Immature natural killer cell (primary cell): ENCODE measurements at regions not wholly inside any gene's neighbourhood (a gene's known extent, or its start where the extent isn't known, plus 50 kb on each side); places are given as distances from the start of the nearest gene placed in this dataset.
"Not testable (repeated sequence)": the region's sequence is repeated elsewhere in the genome, so short reads cannot be mapped to it uniquely, and the experiment has no call there.

Experiments
- DNase-seq, 3 donors: peaks; one replicate each; pipeline ENCODE4 v3.0.0; 2022; ENCODE audit warnings: mixed read lengths in 1 of 3
- H3K27ac Mint-ChIP-seq, 6 donors: one replicate each; pipeline ENCODE4 v1.8.0; 2020; ENCODE audit warnings: mixed read lengths in 6 of 6, mild to moderate bottlenecking in 5 of 6, inconsistent platforms in 4 of 6, moderate library complexity in 3 of 6
- H3K27me3 Mint-ChIP-seq, 3 donors: one replicate each; pipeline ENCODE4 v1.8.0; 2020 to 2021; ENCODE audit warnings: low read depth in 3 of 3, mild to moderate bottlenecking in 3 of 3, mixed read lengths in 3 of 3, moderate library complexity in 3 of 3, inconsistent platforms in 1 of 3
- H3K36me3 Mint-ChIP-seq, 3 donors: one replicate each; pipeline ENCODE4 v1.8.0; 2020; ENCODE audit warnings: mixed read lengths in 3 of 3, inconsistent platforms in 2 of 3, mild to moderate bottlenecking in 2 of 3
- H3K4me1 Mint-ChIP-seq, 2 donors: one replicate each; pipeline ENCODE4 v1.8.0; 2020; ENCODE audit warnings: inconsistent platforms in 2 of 2, mild to moderate bottlenecking in 2 of 2, mixed read lengths in 2 of 2, moderate library complexity in 1 of 2
- H3K4me3 Mint-ChIP-seq, 5 donors: one replicate each; pipeline ENCODE4 v1.8.0; 2020; ENCODE audit warnings: mild to moderate bottlenecking in 5 of 5, mixed read lengths in 5 of 5, inconsistent platforms in 3 of 5, moderate library complexity in 3 of 5
- H3K9me3 Mint-ChIP-seq, 6 donors: one replicate each; pipeline ENCODE4 v1.8.0; 2020; ENCODE audit warnings: mild to moderate bottlenecking in 6 of 6, mixed read lengths in 6 of 6, inconsistent platforms in 4 of 6, moderate library complexity in 3 of 6

- peaks cover 0 to 1% (median 0%) of the 10 kb centered on the region in 6 donors for H3K9me3 Mint-ChIP-seq
- no peak overlapping the region for H3K27ac Mint-ChIP-seq
- no peak overlapping the region for H3K4me3 Mint-ChIP-seq
- no peaks in the 10 kb centered on the region for H3K36me3 Mint-ChIP-seq
- no peaks in the 10 kb centered on the region for H3K4me1 Mint-ChIP-seq
- H3K27me3 Mint-ChIP-seq, result peaks cover 0 to 2% (median 0%) of the 10 kb centered on the region in 3 donors
- DNase-seq, result no peak
These were observed 148.6 kb upstream of the MAN1A1 start for GRCh38 chr6:119497988-119498727.

DNA sequence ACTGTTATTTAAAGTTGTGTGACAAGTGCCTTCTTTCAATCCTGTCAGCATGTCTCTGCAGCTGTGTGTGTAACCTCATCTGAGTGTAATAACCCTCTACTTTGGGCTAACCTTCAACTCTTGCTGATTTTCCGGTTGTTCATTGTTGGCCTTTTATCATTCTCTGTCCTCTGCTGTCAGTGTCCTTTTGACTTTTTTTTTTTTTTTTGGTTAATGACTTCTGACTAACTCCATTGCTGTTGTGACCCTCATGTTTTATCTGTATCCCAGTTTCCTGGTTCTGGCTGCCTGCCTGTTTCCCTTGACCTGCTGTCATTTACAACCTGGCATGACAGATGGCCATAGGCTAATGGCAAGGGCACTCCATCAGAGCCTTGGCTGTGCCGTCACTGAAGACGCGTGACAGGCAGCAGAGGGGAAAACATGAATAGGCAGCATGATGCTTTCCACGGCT lies 145.7 kb upstream of the MAN1A1 start:
- Mint-ChIP-seq H3K4me3 (no peak overlapping the region), H3K36me3 (no peaks in the 10 kb centered on the region), H3K27me3 (peaks cover 0 to 2% (median 2%) of the 10 kb centered on the region in 3 donors), H3K9me3 (peaks cover 0 to 6% (median 0%) of the 10 kb centered on the region in 6 donors), H3K4me1 (peaks cover 1 to 4% of the 10 kb centered on the region in 2 donors), H3K27ac (no peak overlapping the region)
- no peak for DNase-seq

DNA sequence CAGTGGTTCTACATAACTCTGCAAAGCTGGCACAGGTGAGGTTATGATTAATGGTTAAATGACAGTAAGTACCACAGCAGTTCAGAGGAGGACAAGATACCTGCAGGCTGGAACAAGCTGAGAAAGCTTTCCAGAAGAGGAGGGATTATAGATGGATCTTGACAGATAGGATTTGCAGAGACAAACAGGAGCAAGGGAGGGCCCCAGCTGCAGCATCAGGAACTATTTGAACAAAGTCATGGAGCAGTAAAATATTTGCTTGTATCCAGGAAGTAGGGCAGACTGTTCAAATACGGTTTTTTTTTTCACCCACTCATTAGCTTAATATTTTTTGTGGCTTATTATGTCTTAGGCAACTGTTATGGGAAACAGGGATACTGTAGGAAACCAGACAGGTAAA lies 144.4 kb upstream of the MAN1A1 start:
- Mint-ChIP-seq H3K9me3 (peaks cover 0 to 6% (median 0%) of the 10 kb centered on the region in 6 donors), H3K4me3 (no peak overlapping the region), H3K27ac (no peak overlapping the region), H3K27me3 (peaks cover 0 to 2% (median 2%) of the 10 kb centered on the region in 3 donors), H3K36me3 (no peaks in the 10 kb centered on the region), H3K4me1 (peaks cover 11 to 15% of the 10 kb centered on the region in 2 donors)
- DNase-seq, result no peak

GRCh38 chr6:119491112-119491511 lies 141.6 kb upstream of the MAN1A1 start:
- not testable (repeated sequence) for H3K27me3 Mint-ChIP-seq, H3K4me3 Mint-ChIP-seq, H3K36me3 Mint-ChIP-seq, H3K27ac Mint-ChIP-seq, DNase-seq, H3K9me3 Mint-ChIP-seq
- H3K4me1 Mint-ChIP-seq, result peaks cover 11 to 15% of the 10 kb centered on the region in 2 donors

- H3K36me3 Mint-ChIP-seq, H3K27me3 Mint-ChIP-seq, H3K9me3 Mint-ChIP-seq, DNase-seq: not testable (repeated sequence)
- Mint-ChIP-seq H3K4me1 (peaks cover 11 to 15% of the 10 kb centered on the region in 2 donors), H3K27ac (peak overlapping the region in 3 of 6 donors; percentile 20 to 29 (median 28)), H3K4me3 (peak overlapping the region in 3 of 5 donors; percentile 10 to 31 (median 26))
These were observed 140.5 kb upstream of the MAN1A1 start for GRCh38 chr6:119490050-119490449.

DNA sequence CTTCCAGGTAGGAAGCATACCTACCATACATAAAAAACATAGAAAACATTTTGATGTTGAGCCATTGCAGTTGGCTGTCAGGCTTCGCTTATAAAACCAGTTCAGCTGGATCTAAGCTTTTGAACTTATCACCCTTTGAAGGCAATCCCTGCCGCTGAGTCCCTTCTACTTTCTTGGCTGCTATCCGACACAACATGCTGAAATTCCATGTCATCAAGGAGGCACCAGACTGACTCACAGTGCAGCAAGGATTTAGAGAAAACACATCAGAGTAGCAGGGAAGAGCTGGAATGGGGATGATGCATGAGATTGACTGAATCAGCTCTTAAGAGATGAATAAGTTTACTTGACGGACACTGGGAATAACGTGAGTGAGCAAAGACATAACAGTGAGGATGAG lies 135.0 kb upstream of the MAN1A1 start:
- Mint-ChIP-seq H3K4me1 (peaks cover 3 to 4% of the 10 kb centered on the region in 2 donors), H3K27ac (no peak overlapping the region), H3K9me3 (peaks cover 0 to 3% (median 0%) of the 10 kb centered on the region in 6 donors)

GRCh38 chr6:119483908-119484307 lies 134.3 kb upstream of the MAN1A1 start:
- DNase-seq, result no peak

More for the DNA sequence above, 135.0 kb upstream of the MAN1A1 start:
- Mint-ChIP-seq H3K27me3 (no peaks in the 10 kb centered on the region), H3K36me3 (peaks cover 0 to 15% (median 4%) of the 10 kb centered on the region in 3 donors), H3K4me3 (no peak overlapping the region)
- no peak for DNase-seq

DNA sequence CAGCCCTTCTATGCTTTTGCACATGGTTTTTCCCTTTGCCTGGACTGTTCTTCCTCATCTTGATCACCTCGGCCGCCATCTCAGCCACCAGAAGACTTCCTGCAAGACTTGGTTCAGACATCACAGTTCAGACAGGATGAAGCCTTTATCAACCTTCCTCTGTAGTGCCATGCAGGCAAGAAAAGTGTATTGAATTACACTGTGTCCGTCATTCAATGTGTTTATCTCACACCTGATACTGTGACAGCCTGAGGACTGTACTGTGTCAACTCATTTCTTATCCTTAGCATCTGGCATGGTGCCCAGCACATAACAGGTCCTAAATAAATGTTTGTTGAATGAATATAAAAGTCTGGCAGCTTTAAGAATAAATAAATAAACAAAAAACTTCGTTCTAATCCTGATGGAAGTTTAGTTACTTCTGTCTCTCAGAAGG lies 133.3 kb upstream of the MAN1A1 start:
- Mint-ChIP-seq H3K36me3 (peaks cover 0 to 15% (median 4%) of the 10 kb centered on the region in 3 donors), H3K4me3 (no peak overlapping the region), H3K4me1 (no peaks in the 10 kb centered on the region), H3K27me3 (no peaks in the 10 kb centered on the region), H3K27ac (no peak overlapping the region), H3K9me3 (peaks cover 0 to 3% (median 0%) of the 10 kb centered on the region in 6 donors)
- DNase-seq, result no peak

More at GRCh38 chr6:119483908-119484307, 134.3 kb upstream of the MAN1A1 start:
- H3K4me3 Mint-ChIP-seq, result no peak overlapping the region
- peaks cover 0 to 3% (median 0%) of the 10 kb centered on the region in 6 donors for H3K9me3 Mint-ChIP-seq
- no peaks in the 10 kb centered on the region for H3K27me3 Mint-ChIP-seq
- H3K4me1 Mint-ChIP-seq, result no peaks in the 10 kb centered on the region
- H3K36me3 Mint-ChIP-seq, result peaks cover 0 to 15% (median 4%) of the 10 kb centered on the region in 3 donors
- H3K27ac Mint-ChIP-seq, result no peak overlapping the region

DNA sequence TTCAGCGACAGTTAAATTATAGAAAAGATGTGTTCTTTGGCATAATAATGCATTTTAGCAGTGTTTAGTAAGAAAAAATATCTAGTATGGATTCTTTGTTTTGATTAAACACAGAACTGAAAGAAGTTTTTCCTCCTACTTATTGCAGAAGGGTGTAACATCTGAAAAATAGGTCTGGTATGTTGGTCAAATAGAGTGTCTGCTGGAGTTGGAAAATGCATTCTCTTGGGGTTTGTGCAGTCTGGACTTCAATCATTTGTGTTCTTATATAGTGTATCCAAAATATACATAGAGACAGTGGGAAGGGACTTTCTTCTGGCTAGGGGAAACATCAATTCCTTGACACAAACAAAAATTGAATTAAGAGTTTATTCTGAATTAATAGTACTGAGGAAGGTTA lies 132.4 kb upstream of the MAN1A1 start:
- no peak for DNase-seq
- Mint-ChIP-seq H3K4me1 (no peaks in the 10 kb centered on the region), H3K27ac (no peak overlapping the region), H3K36me3 (peaks cover 0 to 15% (median 4%) of the 10 kb centered on the region in 3 donors), H3K4me3 (no peak overlapping the region), H3K9me3 (no peaks in the 10 kb centered on the region), H3K27me3 (no peaks in the 10 kb centered on the region)

DNA sequence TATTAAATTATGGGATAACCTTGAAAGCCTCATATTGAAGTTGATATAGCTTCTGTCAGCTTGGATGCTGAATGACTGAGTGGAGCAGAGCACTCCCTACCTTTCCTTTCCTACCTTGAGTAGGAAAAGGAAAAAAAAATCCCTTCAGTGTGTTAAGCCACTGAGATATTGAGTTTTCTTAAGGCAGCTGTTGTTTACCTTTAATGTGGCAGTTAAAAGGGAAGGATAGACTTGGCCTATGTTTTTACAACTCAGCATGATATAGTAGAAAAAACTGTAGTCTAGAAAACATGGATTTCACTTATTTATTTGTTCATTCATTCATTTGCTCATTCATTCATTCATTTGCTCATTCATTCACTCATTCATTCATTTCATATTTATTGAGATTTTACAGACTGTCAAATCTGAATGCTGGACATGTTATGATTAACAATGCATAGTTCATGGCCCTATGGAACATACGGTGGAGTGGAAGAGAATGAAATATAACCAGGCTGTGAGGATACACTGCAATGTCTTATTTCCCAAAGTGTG lies 131.5 kb upstream of the MAN1A1 start:
- Mint-ChIP-seq H3K27ac (no peak overlapping the region), H3K27me3 (peaks cover 0 to 4% (median 0%) of the 10 kb centered on the region in 3 donors), H3K4me3 (no peak overlapping the region), H3K4me1 (no peaks in the 10 kb centered on the region), H3K9me3 (no peaks in the 10 kb centered on the region), H3K36me3 (peaks cover 0 to 9% (median 4%) of the 10 kb centered on the region in 3 donors)
- DNase-seq, result no peak

GRCh38 chr6:119479860-119480655 lies 130.5 kb upstream of the MAN1A1 start:
- Mint-ChIP-seq H3K27ac (no peak overlapping the region), H3K36me3 (peaks cover 0 to 7% (median 4%) of the 10 kb centered on the region in 3 donors), H3K4me1 (no peaks in the 10 kb centered on the region), H3K4me3 (no peak overlapping the region), H3K27me3 (peaks cover 0 to 4% (median 0%) of the 10 kb centered on the region in 3 donors), H3K9me3 (no peaks in the 10 kb centered on the region)
- DNase-seq, result no peak

DNA sequence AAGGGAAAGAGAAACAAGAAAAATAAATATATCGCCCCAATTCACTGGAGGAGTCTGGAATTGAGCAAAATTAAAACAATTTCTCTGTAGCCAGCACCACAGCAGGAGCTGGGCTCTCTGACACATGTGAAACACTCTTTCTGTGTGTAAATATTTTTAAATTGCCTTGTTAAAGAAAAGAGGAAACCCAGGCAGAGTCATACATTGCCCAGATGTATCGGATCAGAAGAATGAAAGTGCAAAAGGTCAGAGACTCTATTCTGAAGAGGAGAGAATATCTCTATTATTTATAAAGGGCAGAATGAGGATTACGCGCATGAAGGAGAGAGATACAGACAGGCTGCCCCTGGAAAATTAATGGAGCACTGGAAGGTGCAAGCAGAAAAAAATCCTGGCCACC lies 127.0 kb upstream of the MAN1A1 start:
- H3K4me3 Mint-ChIP-seq, result no peak overlapping the region
- peaks cover 0 to 4% (median 0%) of the 10 kb centered on the region in 3 donors for H3K27me3 Mint-ChIP-seq
- no peak overlapping the region for H3K27ac Mint-ChIP-seq
- peaks cover 0 to 2% (median 0%) of the 10 kb centered on the region in 6 donors for H3K9me3 Mint-ChIP-seq
- peaks cover 0 to 4% (median 0%) of the 10 kb centered on the region in 3 donors for H3K36me3 Mint-ChIP-seq
- no peak for DNase-seq
- no peaks in the 10 kb centered on the region for H3K4me1 Mint-ChIP-seq

GRCh38 chr6:119476024-119476423 lies 126.5 kb upstream of the MAN1A1 start:
- Mint-ChIP-seq H3K36me3 (peaks cover 0 to 4% (median 0%) of the 10 kb centered on the region in 3 donors), H3K27me3 (peaks cover 0 to 4% (median 2%) of the 10 kb centered on the region in 3 donors), H3K4me3 (no peak overlapping the region), H3K27ac (no peak overlapping the region), H3K9me3 (peaks cover 0 to 2% (median 0%) of the 10 kb centered on the region in 6 donors), H3K4me1 (peaks cover 0 to 3% of the 10 kb centered on the region in 2 donors)
- no peak for DNase-seq
